GM13977 (cell line): ENCODE measurements at regions not wholly inside any gene's neighbourhood (a gene's known extent, or its start where the extent isn't known, plus 50 kb on each side); places are given as distances from the start of the nearest gene placed in this dataset.
"Not testable (repeated sequence)": the region's sequence is repeated elsewhere in the genome, so short reads cannot be mapped to it uniquely, and the experiment has no call there.

Source experiments
- DNase-seq: peaks from one replicate; pipeline ENCODE4 v3.0.0; 2012; ENCODE audit warnings: low spot score
- in situ Hi-C: fragments of 300-500 bp; cut with MboI; formaldehyde crosslinking; loops from one replicate; pipeline ENCODE4 v1.12.0; 2022; ENCODE audit warnings: low sequenced_read_pairs, low pct_unique_long_range_greater_than_20kb, mixed read lengths, inconsistent platforms; ENCODE audit not compliant: unreplicated experiment
- TF ChIP-seq, protein P1 (sequence below): IDR thresholded peaks from 2 replicates; pipeline ENCODE4 v1.5.1; 2012; ENCODE audit warnings: mild to moderate bottlenecking, control low read depth; ENCODE audit not compliant: insufficient read depth; ENCODE audit errors: extremely low read depth, missing control alignments

DNA sequence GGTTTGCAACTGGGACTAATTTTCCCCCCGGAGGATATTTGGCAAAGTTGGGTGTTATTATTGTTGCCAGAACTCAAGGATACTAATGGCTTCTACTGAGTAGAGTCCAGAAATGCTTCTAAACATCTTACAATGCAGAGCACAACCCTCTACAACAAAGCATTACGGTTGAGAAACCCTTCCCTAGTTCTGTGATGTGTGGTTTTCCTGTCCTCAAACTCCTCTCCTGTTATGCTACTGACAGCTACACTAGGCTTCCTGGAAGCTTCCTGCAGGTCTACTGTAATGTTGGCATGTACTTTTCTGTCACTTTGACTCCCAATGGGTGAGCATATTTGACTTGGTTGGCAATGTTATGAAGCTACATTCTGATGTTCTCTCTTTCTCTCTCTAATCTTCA, 1656.9 kb downstream of the MRPL39 start:
- TF ChIP-seq, protein P1, sequence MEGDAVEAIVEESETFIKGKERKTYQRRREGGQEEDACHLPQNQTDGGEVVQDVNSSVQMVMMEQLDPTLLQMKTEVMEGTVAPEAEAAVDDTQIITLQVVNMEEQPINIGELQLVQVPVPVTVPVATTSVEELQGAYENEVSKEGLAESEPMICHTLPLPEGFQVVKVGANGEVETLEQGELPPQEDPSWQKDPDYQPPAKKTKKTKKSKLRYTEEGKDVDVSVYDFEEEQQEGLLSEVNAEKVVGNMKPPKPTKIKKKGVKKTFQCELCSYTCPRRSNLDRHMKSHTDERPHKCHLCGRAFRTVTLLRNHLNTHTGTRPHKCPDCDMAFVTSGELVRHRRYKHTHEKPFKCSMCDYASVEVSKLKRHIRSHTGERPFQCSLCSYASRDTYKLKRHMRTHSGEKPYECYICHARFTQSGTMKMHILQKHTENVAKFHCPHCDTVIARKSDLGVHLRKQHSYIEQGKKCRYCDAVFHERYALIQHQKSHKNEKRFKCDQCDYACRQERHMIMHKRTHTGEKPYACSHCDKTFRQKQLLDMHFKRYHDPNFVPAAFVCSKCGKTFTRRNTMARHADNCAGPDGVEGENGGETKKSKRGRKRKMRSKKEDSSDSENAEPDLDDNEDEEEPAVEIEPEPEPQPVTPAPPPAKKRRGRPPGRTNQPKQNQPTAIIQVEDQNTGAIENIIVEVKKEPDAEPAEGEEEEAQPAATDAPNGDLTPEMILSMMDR: no peak
- no peak for DNase-seq
- in situ Hi-C loops: no loop called here

DNA sequence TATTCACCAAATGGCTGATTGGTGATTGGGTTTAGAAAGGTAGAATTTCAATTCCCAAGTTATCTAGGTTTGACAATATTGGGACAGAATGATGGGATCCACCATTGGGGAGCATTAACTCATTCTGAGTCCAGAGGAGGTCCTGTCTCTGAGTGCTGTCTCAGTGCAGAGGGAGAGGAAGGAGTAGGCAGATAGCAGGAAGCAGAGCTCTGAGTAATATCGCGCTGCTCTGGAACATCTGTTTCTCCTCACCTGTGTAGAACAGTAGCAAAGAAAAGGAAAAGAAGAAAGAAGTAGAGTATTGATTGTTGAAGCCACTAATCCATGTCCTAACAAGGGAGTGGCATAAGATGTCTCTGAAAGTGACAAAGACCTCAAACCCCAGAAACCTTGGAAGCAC, 1657.8 kb downstream of the MRPL39 start:
- no peak for DNase-seq
- in situ Hi-C loops: no loop called here
- TF ChIP-seq, protein P1: no peak

DNA sequence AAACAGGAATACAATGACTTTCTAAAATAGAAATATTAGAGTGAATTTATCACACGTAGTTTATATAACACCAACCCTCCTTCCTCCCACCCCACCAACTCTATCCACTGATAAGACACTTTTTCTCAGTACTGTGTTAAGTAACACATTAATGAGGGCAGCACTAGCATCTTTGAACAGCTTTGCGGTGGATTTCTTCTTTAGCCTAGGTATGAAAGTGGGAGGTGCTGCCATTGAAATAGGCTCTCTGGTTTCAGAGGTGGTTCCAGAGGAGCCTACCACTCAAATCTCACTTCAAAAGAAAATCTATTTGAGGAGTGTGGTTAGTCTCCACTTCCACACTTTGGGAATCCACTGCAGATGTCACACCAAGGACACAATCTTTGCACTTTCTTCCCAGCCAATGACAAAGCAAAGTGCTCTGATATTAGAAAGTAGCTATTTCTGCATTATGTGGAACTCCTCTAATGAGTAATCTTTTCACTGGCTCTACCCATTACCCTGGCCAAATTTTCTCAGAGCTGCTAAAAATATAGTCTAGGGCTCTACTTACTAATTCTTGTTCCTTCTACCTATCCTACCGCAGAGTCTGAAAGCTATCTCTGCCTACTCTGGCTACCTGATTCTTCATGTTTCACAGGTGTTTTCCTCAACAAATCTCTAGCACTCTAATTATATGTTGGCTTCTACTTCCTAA, 1667.8 kb downstream of the MRPL39 start:
- TF ChIP-seq, protein P1: no peak
- DNase-seq: no peak
- in situ Hi-C loops: no loop called here

DNA sequence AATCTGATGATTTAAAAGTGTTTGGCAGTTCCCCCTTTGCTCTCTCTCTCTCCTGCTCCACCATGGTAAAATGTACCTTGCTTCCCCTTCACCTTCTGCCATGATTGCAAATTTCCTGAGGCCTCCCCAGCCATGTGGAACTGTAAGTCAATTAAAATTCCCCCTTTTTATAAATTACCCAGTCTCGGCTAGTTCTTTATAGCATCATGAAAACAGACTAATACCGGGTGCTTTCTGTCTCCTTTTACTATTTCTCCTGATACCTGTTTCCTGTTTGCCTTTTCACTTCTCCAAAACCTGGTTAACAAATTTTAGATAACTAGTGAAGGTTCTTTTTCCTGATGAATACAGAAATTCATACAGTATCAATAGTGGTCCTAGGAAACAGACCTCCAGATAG, 1670.3 kb downstream of the MRPL39 start:
- in situ Hi-C loops: no loop called here
- TF ChIP-seq, protein P1: no peak
- DNase-seq: no peak

DNA sequence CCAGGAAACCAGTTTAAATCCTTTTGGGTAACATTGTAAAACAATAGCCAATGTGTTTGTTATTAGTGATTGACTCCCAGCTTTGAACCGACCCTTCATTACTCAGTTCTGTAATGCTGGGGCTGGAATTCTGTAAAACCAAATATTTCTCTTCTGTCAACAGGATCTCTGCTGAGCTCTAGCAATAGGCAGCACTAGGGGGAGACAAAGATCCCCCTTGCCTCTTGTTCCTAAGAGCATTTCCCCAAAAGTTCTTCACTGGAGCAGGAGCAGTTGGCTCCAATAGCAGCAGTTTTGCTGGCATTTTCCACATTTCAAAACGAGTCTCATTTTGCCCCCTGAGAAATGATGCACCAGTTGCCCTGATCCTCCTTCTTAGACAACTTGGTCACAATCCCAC, 1671.1 kb downstream of the MRPL39 start:
- TF ChIP-seq, protein P1: peak; percentile 30
- DNase-seq: no peak
- in situ Hi-C loops: no loop called here

DNA sequence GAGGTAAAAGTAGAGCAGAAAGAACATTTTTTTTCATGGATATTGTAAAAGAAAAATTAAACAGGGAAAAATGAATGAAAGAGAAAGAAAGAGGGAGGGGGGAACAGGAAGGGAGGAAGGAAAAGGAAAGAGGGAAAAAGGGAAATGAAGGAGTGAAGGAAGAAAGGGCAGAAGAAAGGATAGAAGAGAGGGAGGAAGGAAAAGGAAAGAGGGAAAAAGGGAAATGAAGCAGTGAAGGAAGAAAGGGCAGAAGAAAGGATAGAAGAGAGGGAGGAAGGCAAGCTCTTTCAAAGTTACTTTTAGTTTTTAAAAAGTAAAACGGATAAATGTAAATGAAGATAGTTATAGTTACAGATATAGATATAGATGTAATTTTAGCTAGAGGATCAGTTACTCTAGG, 1676.7 kb downstream of the MRPL39 start:
- in situ Hi-C loops: no loop called here

DNA sequence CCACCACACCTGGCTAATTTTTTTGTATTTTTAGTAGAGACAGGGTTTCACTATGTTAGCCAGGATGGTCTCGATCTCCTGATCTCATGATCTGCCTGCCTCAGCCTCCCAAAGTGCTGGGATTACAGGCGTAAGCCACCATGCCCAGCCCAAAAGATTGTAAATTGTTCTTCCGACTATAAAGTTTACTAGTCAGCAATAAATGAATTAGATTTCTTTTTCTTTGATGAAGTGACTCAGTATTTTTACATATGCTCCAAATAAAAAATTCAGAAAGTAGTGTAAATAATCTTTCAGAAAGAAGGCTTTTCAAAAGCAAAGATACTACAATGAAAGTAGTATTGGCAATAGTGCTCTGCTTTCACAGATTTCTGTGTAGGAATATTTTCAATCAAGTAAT, 1680.9 kb downstream of the MRPL39 start:
- DNase-seq, in situ Hi-C loops: not testable (repeated sequence)

More for the DNA sequence above, 1676.7 kb downstream of the MRPL39 start:
- DNase-seq: no peak
- TF ChIP-seq, protein P1: no peak
